ENCODE measurements at regions not wholly inside any gene's neighbourhood (a gene's known extent, or its start where the extent isn't known, plus 50 kb on each side); places are given as distances from the start of the nearest gene placed in this dataset.

- no peak overlapping the region for H4K5ac ChIP-seq (ENCODE audit: low read depth, low read length)
- DNase-seq (no peak), ATAC-seq (ENCODE audit: low read depth) (no peak)
- no peak overlapping the region for H2AK9ac ChIP-seq (replicated peaks; ENCODE audit: low read depth, low read length, poor library complexity)
- in situ Hi-C loops (cut with MboI; ENCODE audit: low sequenced_read_pairs) = no loop called here
- no peak overlapping the region for H2AK5ac ChIP-seq (ENCODE audit: low read depth, low read length)
- no peak overlapping the region for H2AFZ ChIP-seq (replicated peaks; ENCODE audit: low read length, poor library complexity)
- H3K23ac ChIP-seq (ENCODE audit: low read depth, low read length) = no peak overlapping the region
- BruUV-seq (replicated peaks) = no TSS peak
- H3K9me3 ChIP-seq (ENCODE audit: control insufficient read depth, insufficient read depth, low read length) = peaks cover 17% of the 10 kb centered on the region
- dilution Hi-C loops (cut with HindIII; ENCODE audit: low sequenced_read_pairs, unreplicated experiment) = no loop called here
- no peak overlapping the region for H3K4ac ChIP-seq (ENCODE audit: low read depth, low read length)
- H3K27ac ChIP-seq (ENCODE audit: insufficient read depth, low read length) = no peak overlapping the region
- H3K4me3 ChIP-seq (ENCODE audit: insufficient read depth, low read depth, low read length) = no peak overlapping the region
- H2BK5ac ChIP-seq (ENCODE audit: low read depth, low read length, poor library complexity, severe bottlenecking) = no peak overlapping the region
- intact Hi-C loops (cut with micrococcal nuclease) = no loop called here
- H3K9ac ChIP-seq (ENCODE audit: low read depth, low read length) = no peak overlapping the region
- no peaks in the 10 kb centered on the region for H3K4me1 ChIP-seq (ENCODE audit: control insufficient read depth, insufficient read depth, low read length)
- 20% methylated on average over 1 of the region's 3 CpGs; no CpG with 5 or more reads in 1 of the 2 experiments for WGBS, 2 experiments (ENCODE audit: extremely low coverage in 2 of 2, insufficient read length in 1 of 2)
- no peak overlapping the region for H2BK20ac ChIP-seq (ENCODE audit: low read depth, low read length)
- H3K4me2 ChIP-seq (ENCODE audit: low read depth, low read length) = no peak overlapping the region
- no peak overlapping the region for H2BK120ac ChIP-seq (ENCODE audit: low read depth, low read length)
- no peak overlapping the region for H4K8ac ChIP-seq (ENCODE audit: low read depth in 2 of 2, low read length in 2 of 2)
- H3K9me1 ChIP-seq (ENCODE audit: insufficient read depth, low read length) = no peaks in the 10 kb centered on the region
- no peak overlapping the region for H3K14ac ChIP-seq (replicated peaks; ENCODE audit: low read depth, low read length)
- no peak for TF ChIP-seq MAZ (IDR thresholded peaks at IDR 0.05; ENCODE audit: borderline replicate concordance, low read depth, low read length)
- TF ChIP-seq POLR2A (IDR thresholded peaks at IDR 0.05; ENCODE audit: low read depth, low read length) = no peak
- no peak for TF ChIP-seq CHD1 (IDR thresholded peaks at IDR 0.05; ENCODE audit: low read depth, low read length)
- TF ChIP-seq SMC3 (IDR thresholded peaks at IDR 0.05; ENCODE audit: low read depth, low read length) = no peak
- no peak for TF ChIP-seq FOS (IDR thresholded peaks at IDR 0.05; ENCODE audit: low read depth, low read length)
- no peak for TF ChIP-seq ELK1 (IDR thresholded peaks at IDR 0.05; ENCODE audit: borderline replicate concordance, low read depth, low read length)
- TF ChIP-seq MXI1 (IDR thresholded peaks at IDR 0.05; ENCODE audit: borderline replicate concordance, low read depth, low read length) = no peak
- TF ChIP-seq CEBPB (IDR thresholded peaks at IDR 0.05; ENCODE audit: low read depth, low read length) = no peak
- TF ChIP-seq RAD21 (IDR thresholded peaks at IDR 0.05; ENCODE audit: low read length) = no peak
- TF ChIP-seq, protein P1, sequence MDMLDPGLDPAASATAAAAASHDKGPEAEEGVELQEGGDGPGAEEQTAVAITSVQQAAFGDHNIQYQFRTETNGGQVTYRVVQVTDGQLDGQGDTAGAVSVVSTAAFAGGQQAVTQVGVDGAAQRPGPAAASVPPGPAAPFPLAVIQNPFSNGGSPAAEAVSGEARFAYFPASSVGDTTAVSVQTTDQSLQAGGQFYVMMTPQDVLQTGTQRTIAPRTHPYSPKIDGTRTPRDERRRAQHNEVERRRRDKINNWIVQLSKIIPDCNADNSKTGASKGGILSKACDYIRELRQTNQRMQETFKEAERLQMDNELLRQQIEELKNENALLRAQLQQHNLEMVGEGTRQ (IDR thresholded peaks at IDR 0.05; ENCODE audit: low read depth, low read length) = no peak
- TF ChIP-seq MAFK (IDR thresholded peaks at IDR 0.05; ENCODE audit: low read depth, low read length) = no peak
- TF ChIP-seq NFE2L2 (IDR thresholded peaks at IDR 0.05; ENCODE audit: low read depth, low read length) = no peak
- TF ChIP-seq CTCF (conservative IDR thresholded peaks at IDR 0.05; ENCODE audit: low read depth, low read length) = no peak
- no peak for TF ChIP-seq RCOR1 (IDR thresholded peaks at IDR 0.05; ENCODE audit: insufficient replicate concordance, low read length)
- TF ChIP-seq BHLHE40 (IDR thresholded peaks at IDR 0.05; ENCODE audit: low read depth, low read length) = no peak
- no peak for TF ChIP-seq RFX5 (IDR thresholded peaks at IDR 0.05; ENCODE audit: low read depth, low read length)
- ChIA-PET CTCF (no interaction called here), POLR2A (ENCODE audit: unreplicated experiment) (no interaction called here)
- H4K20me1 ChIP-seq (ENCODE audit: insufficient read depth, low read length) = no peaks in the 10 kb centered on the region
- no peaks in the 10 kb centered on the region for H3K27me3 ChIP-seq (ENCODE audit: control insufficient read depth, insufficient read depth, low read length)
- H2BK15ac ChIP-seq (ENCODE audit: low read depth, low read length) = no peak overlapping the region
- no peak overlapping the region for H3K56ac ChIP-seq (ENCODE audit: extremely low read depth, insufficient read depth, low read length)
- H3K18ac ChIP-seq (ENCODE audit: low read depth, low read length) = no peak overlapping the region
- no peaks in the 10 kb centered on the region for H3K79me1 ChIP-seq (ENCODE audit: low read depth in 1 of 2, low read length in 2 of 2)
- H3K36me3 ChIP-seq (ENCODE audit: control insufficient read depth, insufficient read depth, low read length) = no peaks in the 10 kb centered on the region
- H4K91ac ChIP-seq (ENCODE audit: insufficient read depth, low read depth, low read length) = no peak overlapping the region
Measured at GRCh38 chr10:16274911-16275310, 161.9 kb upstream of the PTER start.

Data from IMR-90 (cell line).